Heart left ventricle (tissue), 16 donors: ENCODE measurements at regions not wholly inside any gene's neighbourhood (a gene's known extent, or its start where the extent isn't known, plus 50 kb on each side); places are given as distances from the start of the nearest gene placed in this dataset.

Experiments
- ATAC-seq, 4 donors: fragments of 200-7000 bp; cut with Tn5 transposase; one replicate each; pipeline ENCODE4 v1.9.1; 2020 to 2022; ENCODE audit warnings: moderate library complexity in 4 of 4, mild to moderate bottlenecking in 3 of 4, moderate number of reproducible peaks in 1 of 4
- DNase-seq, 5 donors: peaks; one replicate each; pipeline ENCODE4 v3.0.0-alpha.2; 2020
- H3K27ac ChIP-seq, 12 donors: fragments of 200-600 bp; sonication (generic) in 4 of 12; one replicate each; pipeline versions ENCODE4 v1.5.0 to v1.8.0; 2016 to 2022; ENCODE audit warnings: mild to moderate bottlenecking in 2 of 12
- H3K27me3 ChIP-seq, 9 donors: fragments of 200-600 bp; sonication (generic) in 2 of 9; one replicate each; pipeline versions ENCODE4 v1.5.1 to v1.8.0; 2016 to 2022; ENCODE audit warnings: mild to moderate bottlenecking in 3 of 9
- H3K36me3 ChIP-seq, 9 donors: fragments of 200-600 bp; sonication (generic) in 2 of 9; one replicate each; pipeline versions ENCODE4 v1.5.0 to v1.8.0; 2018 to 2022; ENCODE audit warnings: mild to moderate bottlenecking in 2 of 9
- H3K4me1 ChIP-seq, 12 donors: fragments of 200-600 bp; sonication (generic) in 4 of 12; one replicate each; pipeline versions ENCODE4 v1.5.0 to v1.8.0; 2016 to 2022; ENCODE audit warnings: mild to moderate bottlenecking in 3 of 12
- H3K4me3 ChIP-seq, 12 donors: fragments of 200-600 bp; sonication (generic) in 4 of 12; one replicate each; pipeline versions ENCODE4 v1.5.0 to v1.8.0; 2017 to 2022; ENCODE audit warnings: mild to moderate bottlenecking in 9 of 12, moderate library complexity in 4 of 12
- H3K9me3 ChIP-seq, 12 donors: fragments of 200-600 bp; sonication (generic) in 4 of 12; one replicate each; pipeline versions ENCODE4 v1.5.0 to v1.8.0; 2016 to 2022; ENCODE audit warnings: mild to moderate bottlenecking in 1 of 12
- POLR2A ChIP-seq, 2 donors: fragments of 450-650 bp; IDR thresholded peaks; one replicate each; pipeline ENCODE4 v1.6.1; 2017; ENCODE audit warnings: antibody characterized with exemption in 2 of 2, mild to moderate bottlenecking in 2 of 2, moderate library complexity in 2 of 2
- WGBS, 4 donors: extraction: QIAGEN DNeasy Blood & Tissue Kit in 2 of 4; methylation state at CpG; one replicate each; pipeline versions ENCODE4 v1.1.5 to v1.1.7; 2013 to 2018; 5-methylcytosine and 5-hydroxymethylcytosine counted together
- intact Hi-C, 10 donors: fragments of 100-400 bp; cut with DNase I; formaldehyde crosslinking; loops; one replicate each; pipeline versions ENCODE4 v1.11.1 to v1.14.2; 2022
- TF ChIP-seq, protein P1 (sequence below), 12 donors: fragments of 200-600 bp; sonication (generic) in 4 of 12; IDR thresholded peaks; one replicate each; pipeline versions ENCODE4 v1.5.0 to v1.8.0; 2018 to 2022; ENCODE audit warnings: antibody characterized with exemption in 12 of 12, mild to moderate bottlenecking in 5 of 12
- donor health status: ischemic (EF 13 %, LVEDD 7.1; RV severe dilation, severe dysfunction).
- donor health status: healthy with polysubstance abuse.
- donor health status: DM: no; HTN: yes; CAD: no.
- donor health status: DM: no; HTN: no; CAD: no.
- donor health status: ischemic (EF 25% LVEDD 6.9; RV normal size, moderate dysfunction).
- donor health status: ischemic (EF 25% LVEDD 5.7; RV mildly dilated, moderate dysfunction).
- donor health status: healthy.
- donor health status: DM: yes; HTN: yes; CAD: no.
- donor health status: ischemic (EF 35%, LVEDD 5.7; RV mildly dilated, moderate dysfunction).
- donor health status: nonischemic (EF 11% LVEDD 7.7; RV severe dilation, severe dysfunction).
- donor health status: DM: yes; HTN: yes; CAD: no.
- donor health status: PGD.
- donor health status: ischemic (EF 29% LVEDD 5.4; RV normal size, mild dysfunction).
- donor health status: nonischemic (EF 23%, LVEDD 6.1; RV moderate dilation, normal function).

DNA sequence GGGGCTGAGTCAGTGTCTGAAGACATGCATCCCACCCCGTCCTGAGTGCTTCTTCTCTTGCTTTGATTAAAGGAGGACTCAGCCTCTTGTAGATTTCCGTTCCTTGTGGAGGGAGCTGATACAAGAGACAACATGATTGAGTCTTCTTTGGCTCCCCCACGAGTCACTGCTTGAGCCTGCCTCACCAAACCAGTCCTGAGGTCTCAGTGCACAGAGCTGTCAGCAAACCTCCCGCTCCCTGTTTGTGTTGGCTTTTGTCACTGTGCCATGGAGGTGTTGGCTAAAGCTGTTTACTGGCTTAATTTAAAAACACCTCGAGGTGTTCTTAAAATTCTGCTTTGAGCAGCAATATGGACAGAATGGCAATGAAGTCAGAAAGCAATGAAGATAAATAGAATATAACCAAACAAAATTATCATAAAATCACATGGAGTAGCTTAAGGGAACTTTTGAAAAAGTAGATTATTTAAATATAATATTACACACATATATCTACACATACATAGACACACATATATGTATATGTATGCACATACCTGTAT, 234.1 kb upstream of the ANKRD55 start:
- DNase-seq (no peak), ATAC-seq (no peak)
- no peaks in the 10 kb centered on the region for H3K36me3 ChIP-seq
- H3K4me1 ChIP-seq, result peaks cover 0 to 24% (median 12%) of the 10 kb centered on the region in 12 donors
- H3K4me3 ChIP-seq, result no peak overlapping the region
- TF ChIP-seq POLR2A (IDR thresholded peaks at IDR 0.05), result no peak
- TF ChIP-seq, protein P1, sequence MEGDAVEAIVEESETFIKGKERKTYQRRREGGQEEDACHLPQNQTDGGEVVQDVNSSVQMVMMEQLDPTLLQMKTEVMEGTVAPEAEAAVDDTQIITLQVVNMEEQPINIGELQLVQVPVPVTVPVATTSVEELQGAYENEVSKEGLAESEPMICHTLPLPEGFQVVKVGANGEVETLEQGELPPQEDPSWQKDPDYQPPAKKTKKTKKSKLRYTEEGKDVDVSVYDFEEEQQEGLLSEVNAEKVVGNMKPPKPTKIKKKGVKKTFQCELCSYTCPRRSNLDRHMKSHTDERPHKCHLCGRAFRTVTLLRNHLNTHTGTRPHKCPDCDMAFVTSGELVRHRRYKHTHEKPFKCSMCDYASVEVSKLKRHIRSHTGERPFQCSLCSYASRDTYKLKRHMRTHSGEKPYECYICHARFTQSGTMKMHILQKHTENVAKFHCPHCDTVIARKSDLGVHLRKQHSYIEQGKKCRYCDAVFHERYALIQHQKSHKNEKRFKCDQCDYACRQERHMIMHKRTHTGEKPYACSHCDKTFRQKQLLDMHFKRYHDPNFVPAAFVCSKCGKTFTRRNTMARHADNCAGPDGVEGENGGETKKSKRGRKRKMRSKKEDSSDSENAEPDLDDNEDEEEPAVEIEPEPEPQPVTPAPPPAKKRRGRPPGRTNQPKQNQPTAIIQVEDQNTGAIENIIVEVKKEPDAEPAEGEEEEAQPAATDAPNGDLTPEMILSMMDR (IDR thresholded peaks at IDR 0.05), result no peak
- H3K9me3 ChIP-seq, result no peaks in the 10 kb centered on the region
- 76 to 91% (median 84%) methylated on average over 5 of the region's 5 CpGs for WGBS, 4 donors
- intact Hi-C loops, result loop anchor here in 1 of 10 donors (10.0 kb wide), 2 partner anchors 112 to 192 kb away; no protein-coding TSS in a partner anchor
- H3K27me3 ChIP-seq, result no peaks in the 10 kb centered on the region
- no peak overlapping the region for H3K27ac ChIP-seq

DNA sequence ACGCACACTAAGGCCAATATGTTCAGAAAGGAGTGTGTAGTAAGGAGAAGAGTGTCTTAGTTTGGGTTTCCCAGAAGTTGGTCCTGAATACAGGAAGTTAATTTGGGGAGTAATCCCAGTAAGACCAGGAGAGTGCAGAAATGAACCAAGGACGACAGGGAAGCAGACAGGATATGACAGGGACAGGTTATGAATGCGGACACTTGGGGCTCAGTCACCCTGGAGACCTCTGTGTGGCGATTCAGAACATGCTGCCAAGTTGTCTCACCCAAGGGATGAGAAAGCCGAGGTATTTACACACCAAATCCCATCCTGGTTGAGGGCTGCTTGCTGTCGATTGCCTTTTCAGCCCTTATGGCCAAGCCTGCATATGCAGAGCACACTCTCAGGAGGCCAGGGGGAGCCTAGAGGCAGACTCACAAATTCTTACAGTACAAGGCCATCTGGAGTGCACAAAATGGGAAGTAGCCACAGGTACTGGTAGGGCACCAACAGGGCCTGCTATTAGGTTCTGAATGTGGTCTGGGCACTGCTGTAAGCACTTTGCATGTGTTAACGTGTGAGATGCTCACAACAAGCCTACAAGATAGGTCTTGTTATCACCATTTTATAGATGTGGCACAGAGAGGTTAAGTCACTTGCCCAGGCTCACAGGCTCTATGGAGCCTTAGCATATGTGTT, 233.1 kb upstream of the ANKRD55 start:
- Histone ChIP-seq H3K27ac (peak overlapping the region in 9 of 12 donors; percentile 13 to 66 (median 60)), H3K36me3 (no peaks in the 10 kb centered on the region), H3K4me3 (no peak overlapping the region), H3K27me3 (no peaks in the 10 kb centered on the region), H3K9me3 (no peaks in the 10 kb centered on the region), H3K4me1 (peaks cover 0 to 24% (median 12%) of the 10 kb centered on the region in 12 donors)
- intact Hi-C loops, result loop anchor here in 1 of 10 donors (10.0 kb wide), 2 partner anchors 111 to 191 kb away; no protein-coding TSS in a partner anchor
- WGBS, 4 donors, result 68 to 76% (median 73%) methylated on average over 7 of the region's 7 CpGs
- ATAC-seq, result peak in 1 of 4 donors; percentile 29
- TF ChIP-seq, protein P1 (IDR thresholded peaks at IDR 0.05), result no peak
- no peak for TF ChIP-seq POLR2A (IDR thresholded peaks at IDR 0.05)
- no peak for DNase-seq

GRCh38 chr5:56465769-56466135, 232.6 kb upstream of the ANKRD55 start:
- no peaks in the 10 kb centered on the region for H3K36me3 ChIP-seq
- intact Hi-C loops, result loop anchor here in 1 of 10 donors (10.0 kb wide), 2 partner anchors 111 to 191 kb away; no protein-coding TSS in a partner anchor
- H3K4me1 ChIP-seq, result peaks cover 0 to 28% (median 15%) of the 10 kb centered on the region in 12 donors
- no peak overlapping the region for H3K4me3 ChIP-seq
- H3K27me3 ChIP-seq, result no peaks in the 10 kb centered on the region
- peak overlapping the region in 11 of 12 donors; percentile 0 to 66 (median 42) for H3K27ac ChIP-seq
- ATAC-seq, result no peak
- no peaks in the 10 kb centered on the region for H3K9me3 ChIP-seq
- WGBS, 4 donors, result 61 to 74% (median 64%) methylated on average over 2 of the region's 2 CpGs
- no peak for TF ChIP-seq POLR2A (IDR thresholded peaks at IDR 0.05)
- TF ChIP-seq, protein P1 (IDR thresholded peaks at IDR 0.05), result no peak
- no peak for DNase-seq
